ENCODE measurements at regions not wholly inside any gene's neighbourhood (a gene's known extent, or its start where the extent isn't known, plus 50 kb on each side); places are given as distances from the start of the nearest gene placed in this dataset.

DNA sequence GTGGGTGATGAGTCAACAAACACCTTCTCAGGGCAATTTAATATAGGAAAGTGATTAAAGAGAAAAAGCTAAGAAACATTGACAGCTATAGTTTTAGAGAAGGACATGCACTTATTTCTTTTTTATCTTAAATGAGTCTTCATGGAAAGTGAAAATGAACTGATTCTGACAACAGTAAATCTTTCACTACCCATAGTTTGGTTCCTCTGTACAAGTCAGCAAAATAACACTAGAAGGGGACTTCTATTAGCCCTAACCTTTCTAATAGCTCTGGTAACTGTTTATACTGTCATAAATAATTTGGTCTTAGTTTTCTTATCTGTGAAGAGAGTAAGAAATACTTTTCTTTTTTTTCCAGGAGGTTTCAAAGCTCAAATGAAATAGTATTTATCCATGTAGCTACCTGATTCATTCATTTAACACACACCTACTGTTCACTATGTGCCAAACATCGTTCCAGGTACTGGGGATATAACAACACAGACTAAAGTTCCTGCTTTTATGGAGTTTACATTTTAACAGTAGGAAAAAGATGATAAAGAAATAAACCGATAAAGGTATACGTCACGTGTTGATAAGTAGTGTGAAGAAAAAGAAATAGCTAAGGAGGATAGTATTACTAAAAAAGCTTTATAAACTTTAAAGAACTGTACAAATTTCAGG, 148.2 kb downstream of the PCSK1 start:
- no peaks in the 10 kb centered on the region for H3K79me2 ChIP-seq (ENCODE audit: insufficient read depth)
- no peak overlapping the region for H2AFZ ChIP-seq (ENCODE audit: low read depth)
- H3K9ac ChIP-seq, result no peak overlapping the region
- H3K9me3 ChIP-seq, result no peaks in the 10 kb centered on the region
- 84% methylated on average over 4 of the region's 4 CpGs for WGBS (ENCODE audit: low lambda C conversion rate)
- no peak overlapping the region for H3K4me2 ChIP-seq
- no peaks in the 10 kb centered on the region for H3K36me3 ChIP-seq (replicated peaks in 1 of 2; ENCODE audit: control insufficient read depth in 1 of 2, insufficient read depth in 2 of 2, low read length in 1 of 2)
- no peak for DNase-seq
- no peaks in the 10 kb centered on the region for H4K20me1 ChIP-seq (ENCODE audit: insufficient read depth)
- ChIA-PET POLR2A (no interaction called here), CTCF (no interaction called here)
- no peaks in the 10 kb centered on the region for H3K27me3 ChIP-seq (ENCODE audit: insufficient read depth)
- no peaks in the 10 kb centered on the region for H3K9me2 ChIP-seq
- H3K4me3 ChIP-seq (ENCODE audit: low read depth in 2 of 2, low read length in 1 of 2), result no peak overlapping the region
- TF ChIP-seq RFX5 (IDR thresholded peaks at IDR 0.05; ENCODE audit: low read length) (no peak), TEAD4 (IDR thresholded peaks at IDR 0.05; ENCODE audit: borderline replicate concordance, insufficient read depth) (no peak), EP300 (IDR thresholded peaks at IDR 0.05; ENCODE audit: borderline replicate concordance in 1 of 2, low read depth in 1 of 2, low read length in 1 of 2) (no peak), FOXM1 (IDR thresholded peaks at IDR 0.05; ENCODE audit: low read depth) (no peak), FOXJ3 (CRISPR knock-in tag; IDR thresholded peaks at IDR 0.05) (no peak), RCOR1 (IDR thresholded peaks at IDR 0.05; ENCODE audit: low read length) (no peak), TAF1 (IDR thresholded peaks at IDR 0.05; ENCODE audit: borderline replicate concordance, low read depth, low read length) (no peak), NRF1 (IDR thresholded peaks at IDR 0.05; ENCODE audit: low read depth, low read length) (no peak)
- TF ChIP-seq, protein P1, sequence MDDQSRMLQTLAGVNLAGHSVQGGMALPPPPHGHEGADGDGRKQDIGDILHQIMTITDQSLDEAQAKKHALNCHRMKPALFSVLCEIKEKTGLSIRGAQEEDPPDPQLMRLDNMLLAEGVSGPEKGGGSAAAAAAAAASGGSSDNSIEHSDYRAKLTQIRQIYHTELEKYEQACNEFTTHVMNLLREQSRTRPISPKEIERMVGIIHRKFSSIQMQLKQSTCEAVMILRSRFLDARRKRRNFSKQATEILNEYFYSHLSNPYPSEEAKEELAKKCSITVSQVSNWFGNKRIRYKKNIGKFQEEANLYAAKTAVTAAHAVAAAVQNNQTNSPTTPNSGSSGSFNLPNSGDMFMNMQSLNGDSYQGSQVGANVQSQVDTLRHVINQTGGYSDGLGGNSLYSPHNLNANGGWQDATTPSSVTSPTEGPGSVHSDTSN (IDR thresholded peaks at IDR 0.05), result no peak
- TF ChIP-seq, protein P2, sequence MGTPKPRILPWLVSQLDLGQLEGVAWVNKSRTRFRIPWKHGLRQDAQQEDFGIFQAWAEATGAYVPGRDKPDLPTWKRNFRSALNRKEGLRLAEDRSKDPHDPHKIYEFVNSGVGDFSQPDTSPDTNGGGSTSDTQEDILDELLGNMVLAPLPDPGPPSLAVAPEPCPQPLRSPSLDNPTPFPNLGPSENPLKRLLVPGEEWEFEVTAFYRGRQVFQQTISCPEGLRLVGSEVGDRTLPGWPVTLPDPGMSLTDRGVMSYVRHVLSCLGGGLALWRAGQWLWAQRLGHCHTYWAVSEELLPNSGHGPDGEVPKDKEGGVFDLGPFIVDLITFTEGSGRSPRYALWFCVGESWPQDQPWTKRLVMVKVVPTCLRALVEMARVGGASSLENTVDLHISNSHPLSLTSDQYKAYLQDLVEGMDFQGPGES (IDR thresholded peaks at IDR 0.05; ENCODE audit: low read depth, low read length), result no peak
- TF ChIP-seq, protein P3, sequence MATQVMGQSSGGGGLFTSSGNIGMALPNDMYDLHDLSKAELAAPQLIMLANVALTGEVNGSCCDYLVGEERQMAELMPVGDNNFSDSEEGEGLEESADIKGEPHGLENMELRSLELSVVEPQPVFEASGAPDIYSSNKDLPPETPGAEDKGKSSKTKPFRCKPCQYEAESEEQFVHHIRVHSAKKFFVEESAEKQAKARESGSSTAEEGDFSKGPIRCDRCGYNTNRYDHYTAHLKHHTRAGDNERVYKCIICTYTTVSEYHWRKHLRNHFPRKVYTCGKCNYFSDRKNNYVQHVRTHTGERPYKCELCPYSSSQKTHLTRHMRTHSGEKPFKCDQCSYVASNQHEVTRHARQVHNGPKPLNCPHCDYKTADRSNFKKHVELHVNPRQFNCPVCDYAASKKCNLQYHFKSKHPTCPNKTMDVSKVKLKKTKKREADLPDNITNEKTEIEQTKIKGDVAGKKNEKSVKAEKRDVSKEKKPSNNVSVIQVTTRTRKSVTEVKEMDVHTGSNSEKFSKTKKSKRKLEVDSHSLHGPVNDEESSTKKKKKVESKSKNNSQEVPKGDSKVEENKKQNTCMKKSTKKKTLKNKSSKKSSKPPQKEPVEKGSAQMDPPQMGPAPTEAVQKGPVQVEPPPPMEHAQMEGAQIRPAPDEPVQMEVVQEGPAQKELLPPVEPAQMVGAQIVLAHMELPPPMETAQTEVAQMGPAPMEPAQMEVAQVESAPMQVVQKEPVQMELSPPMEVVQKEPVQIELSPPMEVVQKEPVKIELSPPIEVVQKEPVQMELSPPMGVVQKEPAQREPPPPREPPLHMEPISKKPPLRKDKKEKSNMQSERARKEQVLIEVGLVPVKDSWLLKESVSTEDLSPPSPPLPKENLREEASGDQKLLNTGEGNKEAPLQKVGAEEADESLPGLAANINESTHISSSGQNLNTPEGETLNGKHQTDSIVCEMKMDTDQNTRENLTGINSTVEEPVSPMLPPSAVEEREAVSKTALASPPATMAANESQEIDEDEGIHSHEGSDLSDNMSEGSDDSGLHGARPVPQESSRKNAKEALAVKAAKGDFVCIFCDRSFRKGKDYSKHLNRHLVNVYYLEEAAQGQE (IDR thresholded peaks at IDR 0.05; ENCODE audit: low read depth, low read length), result no peak
- H3F3A ChIP-seq (replicated peaks; ENCODE audit: insufficient read depth), result no peaks in the 10 kb centered on the region
- peaks cover 0 to 7% of the 10 kb centered on the region in 2 experiments; a peak in 3 of 4 replicates for H3K4me1 ChIP-seq (ENCODE audit: control insufficient read depth in 1 of 2, insufficient read depth in 2 of 2, low read depth in 1 of 2, low read length in 1 of 2)
- H3K27ac ChIP-seq (ENCODE audit: low read depth in 2 of 2, low read length in 1 of 2), result no peak overlapping the region

All from SK-N-SH (cell line).